HG03045 (cell line): ENCODE measurements at regions not wholly inside any gene's neighbourhood (a gene's known extent, or its start where the extent isn't known, plus 50 kb on each side); places are given as distances from the start of the nearest gene placed in this dataset.
A peak's percentile ranks its signal among the peaks of the same experiment; 100 is the strongest.

ENCODE experiments used
- ATAC-seq: cut with Tn5 transposase; IDR thresholded peaks from one replicate; pipeline ENCODE4 v1.9.1; 2021; ENCODE audit warnings: mild to moderate bottlenecking, moderate library complexity; ENCODE audit not compliant: unreplicated experiment

- no peak for ATAC-seq
Measured at GRCh38 chr17:72487731-72488494, 367.1 kb downstream of the SOX9 start.

- no peak for ATAC-seq
Measured at GRCh38 chr17:72488555-72489271, 367.9 kb downstream of the SOX9 start.

- no peak for ATAC-seq
Measured at GRCh38 chr17:72489272-72489641, 368.4 kb downstream of the SOX9 start.

GRCh38 chr17:72491102-72491501 lies 370.3 kb downstream of the SOX9 start:
- ATAC-seq = no peak

- ATAC-seq = no peak
Measured at GRCh38 chr17:72492494-72492893, 371.7 kb downstream of the SOX9 start.

- no peak for ATAC-seq
Measured at GRCh38 chr17:72492941-72493340, 372.1 kb downstream of the SOX9 start.

- ATAC-seq = no peak
Measured at GRCh38 chr17:72494566-72494965, 373.7 kb downstream of the SOX9 start.

- ATAC-seq = no peak
Measured at GRCh38 chr17:72496461-72496860, 375.6 kb downstream of the SOX9 start.

GRCh38 chr17:72497915-72498314 lies 377.1 kb downstream of the SOX9 start:
- no peak for ATAC-seq

GRCh38 chr17:72498364-72499210 lies 377.8 kb downstream of the SOX9 start:
- ATAC-seq = no peak

GRCh38 chr17:72501404-72502370 lies 380.9 kb downstream of the SOX9 start:
- no peak for ATAC-seq

- no peak for ATAC-seq
Measured at GRCh38 chr17:72502371-72503341, 381.8 kb downstream of the SOX9 start.

GRCh38 chr17:72503556-72503955 lies 382.7 kb downstream of the SOX9 start:
- ATAC-seq = no peak

- no peak for ATAC-seq
Measured at GRCh38 chr17:72504783-72505182, 384.0 kb downstream of the SOX9 start.

- ATAC-seq = no peak
Measured at GRCh38 chr17:72506773-72507172, 386.0 kb downstream of the SOX9 start.

- ATAC-seq = no peak
Measured at GRCh38 chr17:72507370-72507769, 386.6 kb downstream of the SOX9 start.

- peak; percentile 40 for ATAC-seq
Measured at GRCh38 chr17:72510351-72511016, 389.7 kb downstream of the SOX9 start.

- no peak for ATAC-seq
Measured at GRCh38 chr17:72511242-72511641, 390.4 kb downstream of the SOX9 start.

GRCh38 chr17:72511874-72512273 lies 391.1 kb downstream of the SOX9 start:
- ATAC-seq = no peak
